Fibroblast of lung (primary cell): ENCODE measurements at regions not wholly inside any gene's neighbourhood (a gene's known extent, or its start where the extent isn't known, plus 50 kb on each side); places are given as distances from the start of the nearest gene placed in this dataset.
"Not testable (repeated sequence)": the region's sequence is repeated elsewhere in the genome, so short reads cannot be mapped to it uniquely, and the experiment has no call there.

Source experiments
- DNase-seq, 2 donors: peaks; one replicate each; pipeline versions ENCODE4 v3.0.0 to v3.0.0-alpha.2; 2010; ENCODE audit warnings: low read depth in 2 of 2
- H2AFZ ChIP-seq: 2 replicates; pipeline ENCODE4 v1.5.1; 2012; ENCODE audit warnings: low read length, control low read depth, inconsistent platforms
- H3K27ac ChIP-seq: 2 replicates; pipeline ENCODE4 v1.5.1; 2011; ENCODE audit warnings: low read length, control low read depth; ENCODE audit not compliant: insufficient read depth
- H3K27me3 ChIP-seq: 2 replicates; pipeline ENCODE4 v1.5.1; 2011; ENCODE audit warnings: mild to moderate bottlenecking, low read length; ENCODE audit not compliant: control insufficient read depth, insufficient read depth
- H3K36me3 ChIP-seq: 2 replicates; pipeline ENCODE4 v1.5.1; 2011; ENCODE audit warnings: low read length; ENCODE audit not compliant: control insufficient read depth, insufficient read depth
- H3K4me1 ChIP-seq: 2 replicates; pipeline ENCODE4 v1.5.1; 2011; ENCODE audit warnings: low read length; ENCODE audit not compliant: control insufficient read depth, insufficient read depth; ENCODE audit errors: extremely low read depth
- H3K4me2 ChIP-seq: 2 replicates; pipeline ENCODE4 v1.5.1; 2011; ENCODE audit warnings: low read length, control low read depth; ENCODE audit not compliant: insufficient read depth; ENCODE audit errors: extremely low read depth
- H3K4me3 ChIP-seq, 4 experiments: fragments of 200-600 bp in 1 of 4; sonication (generic) in 1 of 4; replicated peaks in 1 of 4; 2 replicates each; pipeline ENCODE4 v1.5.1; 2011 to 2016; ENCODE audit warnings: low read length in 4 of 4, low read depth in 3 of 4, mild to moderate bottlenecking in 3 of 4, control low read depth in 2 of 4, inconsistent platforms in 1 of 4, mixed read lengths in 1 of 4; ENCODE audit not compliant: insufficient read depth in 1 of 4; ENCODE audit errors: control extremely low read depth in 1 of 4
- H3K79me2 ChIP-seq: 2 replicates; pipeline ENCODE4 v1.5.1; 2012; ENCODE audit warnings: mild to moderate bottlenecking, low read length, inconsistent platforms; ENCODE audit not compliant: control insufficient read depth, insufficient read depth
- H3K9ac ChIP-seq: 2 replicates; pipeline ENCODE4 v1.5.1; 2011; ENCODE audit warnings: mild to moderate bottlenecking, low read length, control low read depth; ENCODE audit not compliant: insufficient read depth
- H3K9me3 ChIP-seq: 2 replicates; pipeline ENCODE4 v1.5.1; 2012; ENCODE audit warnings: low read depth, low read length; ENCODE audit not compliant: control insufficient read depth, insufficient read depth
- H4K20me1 ChIP-seq: 2 replicates; pipeline ENCODE4 v1.5.1; 2011; ENCODE audit warnings: low read length; ENCODE audit not compliant: control insufficient read depth, insufficient read depth; ENCODE audit errors: extremely low read depth
- CTCF ChIP-seq, 2 donors: IDR thresholded peaks in 1 of 2; conservative IDR thresholded peaks in 1 of 2; 1 replicate in 1 of 2; 2 replicates in 1 of 2; pipeline ENCODE4 v1.5.1; 2011 to 2012; ENCODE audit warnings: low read length in 2 of 2, control low read depth in 1 of 2, inconsistent platforms in 1 of 2, low read depth in 1 of 2, mild to moderate bottlenecking in 1 of 2
- EZH2 ChIP-seq: IDR thresholded peaks from 2 replicates; pipeline ENCODE4 v1.5.1; 2012; ENCODE audit warnings: low read length, control low read depth, mild to moderate bottlenecking; ENCODE audit errors: missing control alignments

GRCh38 chr3:5717254-5717653 is 529.7 kb downstream of the EDEM1 start:
- Histone ChIP-seq H3K36me3 (no peaks in the 10 kb centered on the region), H3K27me3 (no peaks in the 10 kb centered on the region), H3K4me3 (no peak overlapping the region), H3K9ac (no peak overlapping the region), H3K79me2 (no peaks in the 10 kb centered on the region), H3K4me2 (no peak overlapping the region), H3K27ac (no peak overlapping the region), H3K4me1 (no peaks in the 10 kb centered on the region), H2AFZ (no peak overlapping the region), H3K9me3 (no peaks in the 10 kb centered on the region), H4K20me1 (no peaks in the 10 kb centered on the region)
- no peak for DNase-seq
- TF ChIP-seq EZH2 (no peak), CTCF (conservative IDR thresholded peaks at IDR 0.05 in 1 of 2, IDR thresholded peaks at IDR 0.05 in 1 of 2; ENCODE audit: low read depth in 1 of 2, low read length in 2 of 2) (no peak)

- not testable (repeated sequence) for H3K27me3 ChIP-seq, H3K9ac ChIP-seq, DNase-seq, H3K4me2 ChIP-seq, H3K4me1 ChIP-seq, H2AFZ ChIP-seq, H3K79me2 ChIP-seq, H4K20me1 ChIP-seq, H3K36me3 ChIP-seq, H3K4me3 ChIP-seq, H3K9me3 ChIP-seq, H3K27ac ChIP-seq
Observed at GRCh38 chr3:5719668-5720067, 532.2 kb downstream of the EDEM1 start.

- no peaks in the 10 kb centered on the region for H3K9me3 ChIP-seq
- H2AFZ ChIP-seq, result no peak overlapping the region
- H3K36me3 ChIP-seq, result no peaks in the 10 kb centered on the region
- H3K27me3 ChIP-seq, result no peaks in the 10 kb centered on the region
- no peak overlapping the region for H3K4me2 ChIP-seq
- no peaks in the 10 kb centered on the region for H4K20me1 ChIP-seq
- DNase-seq, result no peak
- H3K9ac ChIP-seq, result no peak overlapping the region
- TF ChIP-seq EZH2 (no peak), CTCF (conservative IDR thresholded peaks at IDR 0.05 in 1 of 2, IDR thresholded peaks at IDR 0.05 in 1 of 2; ENCODE audit: low read depth in 1 of 2, low read length in 2 of 2) (no peak)
- H3K4me1 ChIP-seq, result no peaks in the 10 kb centered on the region
- H3K4me3 ChIP-seq, result no peak overlapping the region
- H3K27ac ChIP-seq, result no peak overlapping the region
- H3K79me2 ChIP-seq, result no peaks in the 10 kb centered on the region
Observed at GRCh38 chr3:5725801-5726200, 538.3 kb downstream of the EDEM1 start.

- DNase-seq, result no peak
- Histone ChIP-seq H4K20me1 (no peaks in the 10 kb centered on the region), H3K79me2 (no peaks in the 10 kb centered on the region), H3K27me3 (no peaks in the 10 kb centered on the region), H3K36me3 (no peaks in the 10 kb centered on the region), H3K4me3 (no peak overlapping the region), H2AFZ (no peak overlapping the region), H3K27ac (no peak overlapping the region), H3K4me2 (no peak overlapping the region), H3K9ac (no peak overlapping the region), H3K4me1 (no peaks in the 10 kb centered on the region), H3K9me3 (no peaks in the 10 kb centered on the region)
- TF ChIP-seq CTCF (conservative IDR thresholded peaks at IDR 0.05 in 1 of 2, IDR thresholded peaks at IDR 0.05 in 1 of 2; ENCODE audit: low read depth in 1 of 2, low read length in 2 of 2) (no peak), EZH2 (no peak)
Observed at GRCh38 chr3:5726621-5727020, 539.1 kb downstream of the EDEM1 start.
